ENCODE measurements at regions not wholly inside any gene's neighbourhood (a gene's known extent, or its start where the extent isn't known, plus 50 kb on each side); places are given as distances from the start of the nearest gene placed in this dataset.
"Not testable (repeated sequence)": the region's sequence is repeated elsewhere in the genome, so short reads cannot be mapped to it uniquely, and the experiment has no call there.

DNA sequence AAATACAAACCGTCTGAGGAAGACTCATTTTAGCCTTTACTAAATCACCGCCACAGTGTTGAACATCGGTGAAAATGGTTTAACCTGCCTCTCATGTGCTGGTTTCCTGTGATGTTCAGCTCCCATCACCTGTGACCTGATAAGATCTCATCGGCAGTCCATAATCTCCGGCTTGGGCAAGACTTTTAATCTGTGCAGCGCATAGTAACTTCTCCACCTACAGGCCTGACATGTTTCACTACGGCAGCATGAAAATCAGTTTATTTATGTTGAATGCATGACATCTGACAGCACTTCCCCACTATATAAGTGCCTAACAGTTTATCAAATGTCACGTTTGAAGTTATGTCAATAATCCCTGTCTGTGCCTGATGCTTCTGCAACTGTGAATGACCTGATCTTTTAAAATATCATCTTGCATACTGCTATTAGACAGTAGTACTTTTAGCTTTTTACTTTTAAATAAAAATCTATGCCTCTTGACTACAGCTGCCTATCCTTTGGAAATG lies 1919.8 kb upstream of the AGA start:
- DNase-seq: no peak

DNA sequence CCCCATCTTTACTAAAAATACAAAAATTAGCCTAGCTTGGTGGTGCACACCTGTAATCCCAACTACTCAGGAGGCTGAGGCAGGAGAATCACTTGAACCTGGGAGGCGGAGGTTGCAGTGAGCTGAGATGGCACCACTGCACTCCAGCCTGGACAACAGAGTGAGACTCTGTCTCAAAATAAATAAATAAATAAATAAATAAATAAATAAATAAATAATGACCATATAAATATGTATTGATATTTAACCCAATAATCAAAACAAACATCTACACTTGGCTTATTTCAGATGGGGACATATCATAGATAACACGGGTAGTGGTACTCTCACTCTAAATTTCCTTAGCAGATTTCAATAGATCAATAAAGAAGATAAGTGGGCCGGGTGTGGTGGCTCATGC lies 1923.7 kb upstream of the AGA start:
- DNase-seq: not testable (repeated sequence)

DNA sequence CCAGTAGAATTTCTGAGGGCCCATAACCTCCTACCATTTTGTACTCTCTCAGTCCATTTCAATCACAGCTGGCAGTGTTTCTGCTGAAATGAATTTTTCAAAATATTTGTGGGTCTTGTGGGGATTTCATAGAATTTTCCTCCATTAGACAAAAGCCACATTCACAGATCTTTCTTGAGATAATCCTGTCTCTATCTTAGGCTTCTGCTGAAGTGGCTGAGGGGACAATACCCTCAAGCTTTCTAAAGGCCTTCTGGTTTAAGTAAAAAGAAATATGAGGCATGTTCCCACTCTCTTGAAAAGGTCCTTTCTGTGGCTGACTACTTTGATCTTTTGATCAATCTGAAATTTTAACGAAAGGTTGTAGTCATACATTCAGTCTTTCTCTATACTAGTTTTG lies 1930.0 kb upstream of the AGA start:
- no peak for DNase-seq

DNA sequence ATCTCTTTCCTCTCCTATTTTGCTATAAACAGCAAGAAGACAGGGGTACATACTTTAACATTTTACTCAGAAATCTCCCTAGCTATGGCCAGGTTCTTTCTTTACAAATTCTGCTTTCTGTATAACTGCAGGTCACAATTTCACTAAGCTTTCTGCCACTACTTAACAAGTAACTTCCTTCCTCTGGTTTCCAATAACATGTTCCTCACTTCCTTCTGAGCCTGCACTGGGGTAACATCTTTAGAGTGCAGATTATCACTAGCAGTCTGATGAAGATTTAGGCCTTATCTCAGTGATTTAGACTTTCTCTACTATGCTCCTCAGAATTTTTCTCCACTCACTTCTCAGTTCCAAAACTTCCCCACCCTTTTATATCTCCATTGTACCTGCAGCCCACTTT lies 1930.5 kb upstream of the AGA start:
- no peak for DNase-seq

DNA sequence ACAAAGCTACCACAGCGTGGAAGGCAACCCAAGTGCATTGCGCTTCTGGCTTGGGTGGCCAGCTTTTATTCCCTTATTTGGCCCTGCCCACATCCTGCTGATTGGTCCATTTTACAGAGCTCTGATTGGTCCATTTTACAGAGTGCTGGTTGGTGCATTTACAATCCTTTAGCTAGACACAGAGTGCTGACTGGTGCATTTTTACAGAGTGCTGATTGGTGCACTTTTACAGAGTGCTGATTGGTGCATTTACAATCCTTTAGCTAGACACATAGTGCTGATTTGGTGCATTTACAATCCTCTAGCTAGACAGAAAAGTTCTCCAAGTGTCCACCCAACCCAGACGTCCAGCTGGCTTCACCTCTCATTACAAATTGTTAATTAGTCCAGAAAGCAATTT lies 1936.6 kb upstream of the AGA start:
- not testable (repeated sequence) for DNase-seq

DNA sequence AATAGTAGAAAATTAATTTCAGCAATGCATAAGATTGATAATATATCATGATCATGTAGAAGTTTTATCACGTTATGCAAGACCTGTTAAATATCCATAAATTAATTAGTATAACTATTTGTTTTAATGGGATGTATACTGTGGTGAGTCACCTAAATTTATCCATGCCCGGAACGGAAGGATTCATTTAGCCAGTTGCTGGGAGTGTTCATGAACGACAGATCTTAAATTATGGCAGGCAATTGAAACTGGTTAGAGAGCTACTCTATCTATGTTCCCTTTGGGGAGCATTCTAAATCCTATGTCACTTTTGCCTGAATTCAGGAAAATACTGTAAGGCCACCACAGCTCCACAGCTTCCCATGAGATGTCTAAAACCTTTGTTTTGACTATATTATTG lies 1950.5 kb upstream of the AGA start:
- DNase-seq: no peak

DNA sequence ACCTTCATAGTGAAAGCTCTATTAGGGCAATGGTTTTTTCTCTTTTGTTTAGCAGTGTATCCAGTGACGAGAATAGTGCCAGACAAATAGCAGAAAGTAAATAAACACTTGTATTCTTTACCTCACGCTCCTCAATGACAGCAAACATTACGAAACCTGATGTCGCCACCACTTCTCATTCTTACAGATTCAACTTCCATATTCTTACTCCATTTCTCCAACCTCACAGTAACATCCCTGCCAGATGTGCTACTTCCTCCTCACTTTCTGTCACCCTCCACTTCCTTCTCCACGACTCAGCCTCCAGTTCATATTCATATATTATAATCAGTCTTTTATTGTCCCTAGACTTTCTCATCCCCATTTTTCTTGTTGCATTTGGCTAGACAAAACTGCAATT lies 1956.2 kb upstream of the AGA start:
- DNase-seq: peak; percentile 27

DNA sequence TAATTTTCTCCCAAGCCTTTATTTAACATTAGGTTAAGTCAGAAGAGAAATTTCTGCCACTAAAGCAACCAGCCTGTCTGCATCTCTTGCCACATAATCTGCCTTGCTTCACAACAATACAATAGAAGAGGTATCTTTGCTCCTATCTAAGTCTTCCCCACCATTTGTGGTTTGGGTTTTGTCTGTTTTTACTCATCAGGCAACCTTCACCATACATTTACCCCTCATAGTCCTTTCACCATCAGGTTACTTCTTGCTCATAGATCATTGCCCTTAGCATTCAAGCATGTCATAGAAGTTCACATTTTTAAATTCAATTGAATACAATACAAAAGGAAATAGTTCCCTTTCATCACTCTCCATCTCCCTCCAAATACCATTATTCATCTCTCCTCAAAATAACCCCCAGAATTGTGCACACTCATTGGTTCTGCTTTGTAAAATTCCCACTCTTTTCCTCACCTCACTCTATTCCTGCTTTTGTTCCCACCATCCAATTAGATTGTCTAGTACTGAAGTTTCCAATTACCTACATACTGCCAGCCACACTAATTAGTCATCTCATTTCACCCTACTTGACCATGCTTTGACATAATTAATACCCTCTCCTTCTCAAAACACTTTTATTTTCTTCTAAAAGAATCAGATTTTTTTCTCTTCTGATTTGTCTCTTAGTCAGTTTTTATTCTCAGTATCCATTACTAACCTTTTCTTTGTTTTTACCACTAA lies 1957.0 kb upstream of the AGA start:
- no peak for DNase-seq

DNA sequence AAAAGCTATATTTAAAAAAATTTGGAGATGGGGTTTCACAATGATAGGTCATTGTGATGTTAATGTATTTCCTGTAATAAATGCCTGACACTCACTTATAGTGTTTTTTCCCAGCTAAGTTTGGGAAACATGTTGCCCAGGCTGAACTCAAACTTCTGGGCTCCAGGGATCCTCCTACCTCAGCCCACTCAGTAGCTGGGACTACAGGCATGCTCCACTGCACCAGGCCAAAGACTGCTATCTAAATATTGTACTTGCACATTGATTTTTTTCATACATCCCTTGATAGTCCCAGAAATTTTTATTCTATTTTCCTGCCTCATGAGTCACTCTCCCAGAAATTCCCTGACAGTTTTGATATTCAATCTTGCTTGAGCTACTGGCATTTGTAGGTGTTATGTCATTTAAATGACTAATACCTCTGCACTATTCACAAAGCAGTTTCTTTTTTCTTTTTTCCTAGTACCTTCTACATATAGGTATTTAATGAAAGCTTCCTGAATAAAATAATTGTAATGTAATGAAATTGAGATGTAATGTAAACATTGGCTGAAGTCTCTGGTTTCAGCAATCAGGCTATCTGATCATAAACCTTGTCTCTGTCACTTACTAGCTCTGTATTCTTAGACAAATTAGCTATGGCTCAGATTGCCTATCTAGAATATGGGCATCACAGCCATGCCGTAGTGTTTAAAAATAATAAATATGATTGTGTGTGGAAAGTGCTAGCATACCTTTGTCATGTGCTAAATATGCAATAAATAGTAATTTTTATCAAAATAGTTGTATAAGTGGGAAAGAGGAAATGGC lies 1973.0 kb upstream of the AGA start:
- DNase-seq: peak; percentile 51

DNA sequence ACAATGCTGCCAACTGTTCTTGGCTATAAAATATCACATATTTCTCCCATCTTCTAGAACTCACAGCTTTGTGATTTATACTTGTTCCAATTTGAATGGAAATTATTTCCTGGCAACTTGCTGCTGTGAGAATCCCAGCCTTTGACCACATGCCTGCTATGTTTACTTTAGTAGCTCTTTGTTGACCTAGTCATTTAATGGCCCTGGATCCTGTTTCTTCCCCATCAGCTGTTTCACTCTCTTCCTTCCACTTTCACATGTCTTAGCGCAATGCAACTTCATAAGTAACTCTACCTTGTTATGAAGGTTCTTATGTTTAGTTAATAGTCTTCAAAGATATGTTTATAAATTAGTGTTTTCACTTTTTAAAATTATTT lies 1973.6 kb upstream of the AGA start:
- DNase-seq: peak; percentile 72

DNA sequence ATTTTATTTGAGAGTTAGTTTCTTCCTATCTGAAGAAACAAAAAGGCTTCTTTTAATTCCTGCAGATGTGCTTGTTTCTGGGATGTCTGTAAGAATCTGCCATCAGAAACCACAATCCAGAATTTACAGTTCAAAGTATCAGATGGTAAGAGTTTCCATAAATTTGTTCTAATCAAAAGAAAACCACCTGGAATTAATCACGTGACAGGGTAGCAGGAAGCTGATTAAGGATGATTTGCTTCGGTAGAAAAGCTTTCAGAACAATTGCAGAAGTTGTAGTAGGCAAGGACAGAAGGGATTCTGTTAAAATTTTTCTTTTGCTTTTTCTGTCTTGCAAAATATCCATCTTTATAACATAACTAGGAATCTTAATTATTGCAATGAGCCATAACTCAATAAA lies 1975.1 kb upstream of the AGA start:
- no peak for DNase-seq

DNA sequence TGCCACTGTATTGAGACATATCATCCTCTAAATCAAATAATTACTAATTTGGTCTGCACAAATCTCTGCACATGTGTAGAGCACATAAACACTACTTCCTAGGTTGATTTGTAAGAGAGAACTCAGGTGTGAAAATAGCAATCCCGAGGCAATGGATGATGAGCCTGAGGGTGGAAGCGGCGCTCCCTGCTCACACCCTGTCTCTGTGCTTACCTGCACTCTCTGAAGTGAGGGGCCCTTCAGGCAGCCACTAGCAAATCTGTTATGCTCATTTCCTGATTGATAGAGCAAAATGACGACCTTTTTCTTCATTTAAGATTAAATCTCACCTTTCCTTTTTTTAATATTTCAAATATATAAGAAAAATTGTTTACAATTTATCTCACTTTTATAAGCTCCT lies 1995.7 kb upstream of the AGA start:
- DNase-seq: no peak

DNA sequence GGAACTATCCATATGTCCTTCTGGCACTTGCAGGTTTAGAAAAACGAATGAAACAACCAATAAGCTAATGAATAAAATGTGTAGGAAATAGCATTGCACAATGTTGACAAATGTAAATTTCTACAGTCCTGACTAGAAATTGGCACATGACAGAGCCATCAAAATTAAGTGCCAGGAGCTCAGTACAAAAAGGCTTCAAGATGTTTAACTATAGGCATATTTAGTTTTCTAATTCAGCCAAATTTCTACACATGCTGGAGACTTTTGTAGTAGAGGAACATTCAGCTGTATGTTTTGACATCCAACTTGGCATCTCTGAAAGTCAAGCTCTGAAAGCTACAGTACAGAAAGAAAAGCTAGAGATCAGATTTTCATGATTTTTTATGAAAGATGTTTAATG lies 1999.4 kb upstream of the AGA start:
- DNase-seq: no peak

DNA sequence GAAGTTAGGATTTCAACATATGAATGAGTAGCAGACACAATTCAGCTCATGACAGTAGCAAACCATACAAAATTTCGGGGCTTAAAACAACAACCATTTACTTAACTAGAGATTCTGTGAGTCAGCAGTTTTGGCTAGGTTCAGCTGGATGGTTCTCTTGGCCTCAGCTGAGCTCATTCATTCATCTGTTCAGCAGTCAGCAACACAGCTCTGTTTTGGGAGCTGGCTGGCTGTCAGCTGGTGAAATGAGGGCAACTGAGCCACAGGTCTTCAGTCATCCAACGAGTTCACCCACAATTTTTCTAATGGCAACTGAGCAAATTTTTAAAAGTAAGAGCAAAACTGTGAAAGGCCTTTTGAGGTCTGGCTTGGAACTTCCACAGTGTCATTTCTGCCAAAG lies 2005.1 kb upstream of the AGA start:
- no peak for DNase-seq

DNA sequence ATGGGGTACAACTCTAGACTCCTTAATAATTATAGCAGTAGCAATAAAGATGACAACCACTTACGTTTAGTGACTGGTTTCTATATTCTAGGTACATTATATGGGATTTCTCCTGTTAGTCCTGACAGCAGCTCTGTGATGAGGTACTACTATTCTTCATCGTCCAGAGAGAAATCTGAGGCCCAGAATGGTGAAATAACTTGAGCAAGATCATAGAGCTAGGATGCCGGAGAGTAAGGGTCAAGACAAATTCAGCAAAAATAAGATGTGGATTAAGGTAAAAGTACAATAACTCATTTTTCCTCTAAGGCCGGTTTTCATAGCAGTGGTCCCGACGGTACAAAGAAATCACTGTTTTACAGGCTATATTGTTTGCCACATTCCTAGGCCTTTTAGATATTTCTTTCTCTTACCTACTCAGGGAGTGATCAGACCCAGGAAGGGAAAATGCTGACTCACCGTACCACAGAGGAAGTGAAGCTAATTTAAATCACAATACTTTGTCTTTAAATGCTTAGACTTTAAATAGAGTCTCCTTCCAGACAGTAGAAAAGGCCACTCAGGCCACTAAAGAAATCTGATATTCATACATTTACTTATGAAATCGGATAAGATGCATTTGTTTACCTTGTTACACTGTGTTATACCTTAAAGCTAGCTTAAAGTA lies 2023.0 kb upstream of the AGA start:
- no peak for DNase-seq

DNA sequence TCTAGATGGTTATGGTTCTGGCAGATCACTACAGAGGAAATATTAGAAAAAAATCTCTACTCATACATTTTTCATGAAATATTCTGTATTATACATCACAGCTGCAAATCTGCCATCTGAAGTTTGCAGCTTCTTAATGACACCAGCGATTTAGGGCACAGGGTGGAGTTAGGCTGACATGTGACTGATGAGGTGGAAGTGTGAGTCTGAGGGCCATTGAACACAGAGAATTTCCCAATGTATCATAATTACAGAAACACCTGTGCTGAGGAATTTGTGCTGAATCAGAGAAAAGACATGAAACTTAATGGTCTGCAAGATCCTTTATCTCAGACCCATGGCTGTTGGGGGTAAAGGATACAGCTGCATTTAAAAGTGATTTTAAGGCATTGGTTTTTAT lies 2025.6 kb upstream of the AGA start:
- no peak for DNase-seq

DNA sequence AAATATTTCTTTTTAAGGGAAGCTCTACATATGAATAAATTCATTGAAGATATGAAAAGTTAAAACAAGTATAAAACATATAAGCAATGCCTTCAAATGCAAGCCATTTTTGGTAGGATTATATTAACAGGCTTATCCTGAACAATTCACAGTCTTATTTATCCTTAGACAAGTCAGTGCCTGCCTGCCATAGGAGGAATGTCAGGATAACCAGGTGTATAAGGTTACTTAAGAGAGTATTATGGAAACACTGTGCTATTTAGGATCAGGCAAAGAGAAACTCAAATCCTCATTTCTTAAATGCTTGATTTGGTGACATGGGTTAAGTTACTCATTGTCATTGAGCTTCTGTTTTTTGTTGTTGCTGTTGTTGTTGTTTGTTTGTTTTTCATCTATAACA lies 2029.9 kb upstream of the AGA start:
- DNase-seq: no peak

DNA sequence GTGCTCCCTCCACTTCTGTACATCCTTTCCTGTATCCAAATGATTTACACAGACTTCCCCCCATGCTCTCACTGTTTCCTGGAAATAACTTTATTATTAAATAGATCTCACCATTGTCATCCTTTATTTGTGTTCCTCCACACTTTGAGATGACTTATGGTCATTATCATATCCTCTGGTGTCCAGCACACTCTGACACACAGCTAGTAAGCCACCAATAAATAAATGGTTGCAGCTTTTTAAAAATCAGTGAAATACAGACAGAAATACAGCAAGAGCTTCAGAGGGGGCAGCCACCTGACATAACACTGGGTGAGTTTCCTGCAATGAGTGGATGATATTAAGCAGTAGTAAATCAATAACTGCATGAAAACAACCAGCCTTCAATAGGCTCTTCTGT lies 2036.4 kb upstream of the AGA start:
- DNase-seq: no peak

DNA sequence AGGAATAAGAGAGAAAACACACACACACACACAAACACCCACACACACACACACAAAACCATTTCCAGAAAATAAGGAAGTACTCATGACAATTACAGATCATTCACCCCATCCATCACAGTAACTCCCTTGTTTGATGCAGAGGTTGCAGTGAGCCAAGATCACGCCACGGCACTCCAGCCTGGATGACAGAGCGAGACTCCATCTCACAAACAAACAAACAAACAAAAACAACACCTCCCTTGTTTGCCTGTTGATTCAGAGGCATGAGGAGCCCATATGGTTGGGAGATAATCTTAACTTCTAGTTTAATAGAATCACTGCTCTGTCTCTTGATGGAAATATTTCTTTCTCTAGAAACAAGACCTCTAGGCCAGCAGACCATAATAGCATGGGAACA lies 2043.5 kb upstream of the AGA start:
- DNase-seq: no peak

DNA sequence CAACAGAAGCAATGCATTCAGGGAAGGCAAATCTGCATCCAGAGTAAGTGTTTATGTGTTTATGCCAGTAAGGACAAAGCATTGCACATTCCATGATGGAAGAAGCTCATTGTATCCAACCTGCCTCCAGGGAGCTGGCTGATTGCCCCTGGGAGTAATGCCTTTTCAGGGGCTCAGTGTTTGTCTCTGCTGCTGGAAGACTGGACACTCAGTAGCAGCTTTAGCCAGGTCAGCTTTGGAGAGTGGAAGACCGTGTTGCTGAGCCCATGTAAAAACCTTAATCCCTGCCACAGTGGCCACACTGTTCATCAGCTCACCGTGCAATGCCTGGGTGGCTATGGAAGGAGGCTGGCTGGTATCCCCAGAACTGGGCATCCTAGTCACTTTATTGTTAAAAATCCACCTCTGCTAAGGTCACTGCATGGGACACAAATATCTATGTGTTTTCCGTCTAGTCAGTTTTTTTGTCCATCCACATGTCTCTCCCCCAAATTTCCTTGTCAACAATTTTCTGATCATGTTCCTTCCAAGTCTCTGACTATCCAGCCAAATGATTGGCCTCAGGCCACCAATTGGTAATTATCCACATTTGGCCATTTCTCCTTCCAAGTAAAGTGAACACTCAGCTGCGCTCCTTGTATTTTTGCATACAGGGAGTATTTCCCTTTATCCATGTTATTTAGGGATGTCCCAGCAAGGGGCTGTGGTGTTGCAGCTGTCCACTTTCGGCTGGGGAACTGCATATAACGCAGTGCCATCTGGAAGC lies 2044.5 kb upstream of the AGA start:
- DNase-seq: no peak

DNA sequence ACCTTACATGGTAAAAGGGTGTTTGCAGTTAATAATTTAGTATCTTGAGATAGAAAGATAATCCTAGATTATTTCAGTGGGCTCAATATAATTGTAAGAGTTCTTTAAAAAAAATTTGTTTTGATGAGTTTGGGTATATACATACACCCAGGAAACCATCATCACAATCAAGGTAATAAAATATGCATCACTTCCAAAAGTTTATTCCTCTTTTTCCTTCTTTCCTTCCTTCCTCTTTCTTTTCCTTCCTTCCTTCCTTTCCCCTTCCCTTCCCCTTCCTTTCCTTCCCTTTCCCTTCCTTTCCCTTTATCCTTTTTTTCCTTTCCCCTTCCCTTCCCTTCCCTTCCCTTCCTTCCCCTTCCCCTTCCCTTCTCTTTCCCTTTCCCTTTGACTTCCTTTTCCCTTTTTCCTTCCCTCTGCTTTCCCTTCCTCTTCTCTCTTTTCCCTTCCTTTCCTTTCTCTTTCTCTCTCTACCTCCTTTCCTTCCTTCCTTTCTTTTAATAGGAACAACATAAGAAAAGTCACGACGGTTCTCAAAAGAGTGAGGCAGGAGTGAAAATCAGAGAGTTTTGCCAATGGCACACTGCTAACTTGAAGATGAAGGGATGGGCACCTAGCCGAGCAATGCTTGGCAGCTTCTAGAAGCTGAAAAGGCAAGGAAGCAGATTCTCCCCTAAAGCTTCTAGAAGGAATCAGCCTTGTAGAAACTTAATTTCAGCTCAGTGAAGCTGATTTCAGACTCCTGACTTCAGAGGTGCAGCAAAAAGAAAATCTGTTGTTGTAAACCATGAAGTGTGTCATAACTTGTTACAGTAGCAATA lies 2050.2 kb upstream of the AGA start:
- DNase-seq: no peak

DNA sequence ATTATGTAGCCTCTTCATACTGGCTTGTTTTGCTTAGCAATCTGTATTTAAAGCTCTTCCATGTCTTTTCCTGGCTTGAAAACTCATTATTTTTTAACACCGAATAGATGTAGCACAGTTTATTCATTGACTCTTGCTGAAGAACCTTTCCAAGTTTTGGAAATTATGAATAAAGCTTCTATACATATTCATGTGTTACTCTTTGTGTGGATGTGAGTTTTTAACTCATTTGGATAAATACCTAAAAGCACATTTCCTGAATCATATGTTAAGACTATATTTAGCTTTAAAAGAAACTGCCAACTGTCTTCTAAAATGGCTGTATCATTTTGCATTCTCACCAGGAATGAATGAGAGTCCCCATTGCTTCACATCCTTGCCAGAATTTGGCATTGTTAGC lies 2061.7 kb upstream of the AGA start:
- no peak for DNase-seq
